K562 (cell line): ENCODE measurements at regions not wholly inside any gene's neighbourhood (a gene's known extent, or its start where the extent isn't known, plus 50 kb on each side); places are given as distances from the start of the nearest gene placed in this dataset.

Experiments
- CTCF ChIP-seq, 3 experiments: IDR thresholded peaks in 2 of 3; conservative IDR thresholded peaks in 1 of 3; 2 replicates each; pipeline ENCODE4 v1.5.1; 2011 to 2012; ENCODE audit warnings: low read length in 3 of 3, mild to moderate bottlenecking in 3 of 3, control low read depth in 2 of 3, improper control_type of control experiment in 1 of 3, inconsistent platforms in 1 of 3, low read depth in 1 of 3, mixed read lengths in 1 of 3, moderate library complexity in 1 of 3; ENCODE audit not compliant: insufficient read depth in 2 of 3
- EP300 ChIP-seq: IDR thresholded peaks from 2 replicates; pipeline ENCODE4 v1.6.1; 2012; ENCODE audit warnings: low read length, improper control_type of control experiment
- FOXM1 ChIP-seq, 2 experiments: fragments of 450-650 bp in 1 of 2; sonication (generic) in 1 of 2; formaldehyde crosslinking in 1 of 2; IDR thresholded peaks; 2 replicates each; pipeline versions ENCODE4 v1.6.1 to v1.9.0; 2017 to 2022; ENCODE audit warnings: low read depth in 2 of 2, mild to moderate bottlenecking in 2 of 2, missing genetic modification reagents in 1 of 2, moderate library complexity in 1 of 2
- HDAC6 ChIP-seq: IDR thresholded peaks from 2 replicates; pipeline ENCODE4 v1.6.1; 2012; ENCODE audit warnings: low read depth, mild to moderate bottlenecking, control low read depth, inconsistent platforms, low read length, moderate library complexity
- IRF9 ChIP-seq: fragments of 450-650 bp; IDR thresholded peaks from 2 replicates; pipeline ENCODE4 v1.6.1; 2016; ENCODE audit warnings: missing biosample characterization, missing genetic modification characterization
- KDM1A ChIP-seq, 2 experiments: fragments of 450-650 bp; IDR thresholded peaks; 2 replicates each; pipeline ENCODE4 v1.6.1; 2016; ENCODE audit warnings: mild to moderate bottlenecking in 2 of 2
- MYNN ChIP-seq, 2 experiments: sonication (generic); formaldehyde crosslinking in 1 of 2; IDR thresholded peaks; 2 replicates each; pipeline versions ENCODE4 v1.5.0 to v1.6.1; 2016 to 2020; ENCODE audit warnings: antibody characterized with exemption in 1 of 2, missing genetic modification reagents in 1 of 2
- POLR2A ChIP-seq: fragments of 450-650 bp; conservative IDR thresholded peaks from 2 replicates; pipeline ENCODE4 v1.6.1; 2016
- RFX1 ChIP-seq: fragments of 450-650 bp; IDR thresholded peaks from 2 replicates; pipeline ENCODE4 v1.6.1; 2016; ENCODE audit warnings: mild to moderate bottlenecking, moderate library complexity
- SRSF1 ChIP-seq: fragments of 200-400 bp; formaldehyde crosslinking; IDR thresholded peaks from 2 replicates; pipeline ENCODE4 v1.6.1; 2017; ENCODE audit warnings: mild to moderate bottlenecking, low read depth, low read length, moderate library complexity
- TEAD4 ChIP-seq, 2 experiments: sonication (generic) in 1 of 2; formaldehyde crosslinking in 1 of 2; IDR thresholded peaks; 2 replicates each; pipeline versions ENCODE4 v1.6.1 to v1.8.0; 2012 to 2022; ENCODE audit warnings: borderline replicate concordance in 1 of 2, inconsistent platforms in 1 of 2, low read length in 1 of 2, mild to moderate bottlenecking in 1 of 2, missing genetic modification reagents in 1 of 2
- ZKSCAN1 ChIP-seq: fragments of 150-350 bp; IDR thresholded peaks from 2 replicates; pipeline ENCODE4 v1.6.1; 2016; ENCODE audit warnings: low read depth, low read length
- ZNF232 ChIP-seq: sonication (generic); formaldehyde crosslinking; IDR thresholded peaks from 2 replicates; pipeline ENCODE4 v1.8.0; 2022; ENCODE audit warnings: mild to moderate bottlenecking, missing genetic modification reagents

- TF ChIP-seq POLR2A (no peak), FOXM1 (IDR thresholded peaks at IDR 0.05; ENCODE audit: low read depth) (no peak), FOXM1 (CRISPR knock-in tag; IDR thresholded peaks at IDR 0.05; ENCODE audit: low read depth) (no peak), ZKSCAN1 (no peak), ZNF232 (no peak), TEAD4 (IDR thresholded peaks at IDR 0.05; ENCODE audit: low read length) (no peak), TEAD4 (CRISPR knock-in tag; IDR thresholded peaks at IDR 0.05; ENCODE audit: borderline replicate concordance) (no peak), KDM1A (IDR thresholded peaks at IDR 0.05) (no peak), RFX1 (no peak), IRF9 (tag) (no peak), EP300 (no peak), HDAC6 (no peak), SRSF1 (no peak), MYNN (IDR thresholded peaks at IDR 0.05) (no peak), MYNN (CRISPR knock-in tag; IDR thresholded peaks at IDR 0.05) (no peak), CTCF (IDR thresholded peaks at IDR 0.05 in 2 of 3, conservative IDR thresholded peaks at IDR 0.05 in 1 of 3; ENCODE audit: insufficient read depth in 2 of 3, low read depth in 1 of 3, low read length in 3 of 3) (no peak)
Measured at GRCh38 chr10:75292794-75293445, 57.2 kb upstream of the COMTD1 start.
